ENCODE measurements at regions not wholly inside any gene's neighbourhood (a gene's known extent, or its start where the extent isn't known, plus 50 kb on each side); places are given as distances from the start of the nearest gene placed in this dataset.

- DNase-seq, result peak; percentile 96
Observed at GRCh38 chr6:54719131-54719530, 127.4 kb upstream of the FAM83B start.

DNA sequence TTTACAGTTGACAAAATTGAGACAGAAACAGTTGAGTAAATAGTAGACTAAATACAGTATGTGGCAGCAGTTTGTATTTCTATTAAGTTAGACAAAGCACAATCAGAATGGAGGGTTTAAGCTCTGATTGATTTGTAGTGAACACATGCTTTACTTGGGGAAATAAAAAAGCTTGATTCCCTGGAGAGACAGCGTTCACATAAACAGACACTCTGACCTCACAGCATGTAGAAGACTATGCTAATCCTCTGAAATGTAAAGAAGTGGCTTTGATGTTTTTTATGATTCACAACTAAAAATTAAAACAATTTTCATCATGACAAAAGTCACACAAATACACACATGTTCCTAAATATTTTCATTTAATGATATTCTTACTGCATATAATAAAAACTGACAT is 126.9 kb upstream of the FAM83B start:
- peak; percentile 97 for DNase-seq

GRCh38 chr6:54722328-54722727 is 124.2 kb upstream of the FAM83B start:
- no peak for DNase-seq

- DNase-seq, result no peak
Observed at GRCh38 chr6:54729716-54730115, 116.9 kb upstream of the FAM83B start.

GRCh38 chr6:54730767-54731630 is 115.6 kb upstream of the FAM83B start:
- DNase-seq, result no peak

DNA sequence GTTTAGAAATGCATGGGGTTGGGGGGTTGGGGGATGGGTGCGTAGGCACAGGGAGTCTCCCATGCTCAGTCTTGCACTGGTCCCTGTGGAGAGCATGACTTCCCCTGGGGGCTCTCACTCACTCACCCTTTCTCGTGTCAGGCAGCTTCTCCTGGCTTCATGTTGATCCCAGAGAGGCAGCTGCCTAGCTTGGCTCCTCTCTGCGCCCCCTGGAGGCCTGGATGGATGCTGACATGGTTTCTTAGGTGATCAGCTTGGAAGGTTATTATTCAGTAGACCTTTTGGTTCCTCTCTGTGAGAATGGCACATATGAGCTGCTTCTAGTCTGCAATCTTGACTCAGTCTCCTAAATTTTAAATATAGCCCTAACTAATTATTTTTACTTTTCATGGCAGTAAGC is 109.3 kb upstream of the FAM83B start:
- peak; percentile 34 for DNase-seq

DNA sequence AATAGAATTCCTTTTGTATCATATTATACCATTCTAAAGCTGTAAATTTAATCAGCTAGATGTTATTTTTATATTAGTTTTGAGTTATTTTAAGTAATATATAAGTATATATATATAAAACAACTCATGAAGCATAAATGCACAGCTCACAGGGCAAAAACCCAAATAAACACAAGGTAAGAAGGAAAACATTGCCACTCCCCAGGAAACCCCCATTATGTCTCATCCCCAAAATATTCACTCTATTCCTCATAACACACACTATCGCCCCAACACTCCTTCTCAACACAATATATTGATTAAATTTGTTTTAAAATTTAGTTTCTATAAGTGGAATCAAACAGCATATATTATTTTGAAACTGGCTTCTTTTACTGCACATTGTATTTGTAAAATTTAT is 98.6 kb upstream of the FAM83B start:
- DNase-seq, result no peak

GRCh38 chr6:54754406-54754805 is 92.2 kb upstream of the FAM83B start:
- peak; percentile 10 for DNase-seq

GRCh38 chr6:54758340-54758739 is 88.2 kb upstream of the FAM83B start:
- peak; percentile 9 for DNase-seq

DNA sequence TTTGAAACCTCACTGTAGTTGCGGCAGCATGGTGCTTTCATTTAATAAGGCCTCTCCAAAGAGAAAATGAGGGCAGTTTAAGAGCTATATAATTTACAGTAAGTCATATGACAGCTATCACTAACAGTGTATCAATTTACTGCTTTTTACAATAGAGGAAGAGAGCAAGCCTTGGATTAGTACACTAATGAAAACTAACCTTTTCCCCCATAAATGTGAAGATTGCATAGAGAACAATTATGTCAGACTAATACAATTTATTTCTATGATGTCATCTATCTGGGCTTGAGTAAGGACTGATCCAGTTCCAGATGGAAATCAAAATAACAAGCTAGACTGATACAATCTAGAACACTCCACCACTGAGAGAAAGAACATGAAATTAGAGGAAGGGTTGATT is 78.1 kb upstream of the FAM83B start:
- peak; percentile 61 for DNase-seq

DNA sequence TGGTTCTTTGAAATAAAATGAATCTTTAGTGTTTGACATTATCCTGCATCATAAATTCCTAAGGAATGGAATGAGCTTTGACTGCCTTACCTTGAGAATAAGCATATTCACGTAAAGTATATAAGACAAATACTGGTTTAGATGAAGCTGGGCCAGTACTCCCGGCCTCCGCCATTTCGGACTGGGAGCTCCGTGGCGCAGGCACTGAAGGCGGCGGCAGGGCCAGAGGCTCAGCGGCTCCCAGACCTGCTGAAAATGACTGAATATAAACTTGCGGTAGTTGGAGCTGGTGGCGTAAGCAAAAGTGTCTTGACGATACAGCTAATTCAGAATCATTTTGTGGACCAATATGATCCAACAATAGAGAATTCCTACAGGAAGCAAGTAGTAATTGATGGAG is 76.2 kb upstream of the FAM83B start:
- DNase-seq, result no peak

GRCh38 chr6:54771968-54772367 is 74.6 kb upstream of the FAM83B start:
- DNase-seq, result no peak

GRCh38 chr6:54772610-54773009 is 74.0 kb upstream of the FAM83B start:
- no peak for DNase-seq

DNA sequence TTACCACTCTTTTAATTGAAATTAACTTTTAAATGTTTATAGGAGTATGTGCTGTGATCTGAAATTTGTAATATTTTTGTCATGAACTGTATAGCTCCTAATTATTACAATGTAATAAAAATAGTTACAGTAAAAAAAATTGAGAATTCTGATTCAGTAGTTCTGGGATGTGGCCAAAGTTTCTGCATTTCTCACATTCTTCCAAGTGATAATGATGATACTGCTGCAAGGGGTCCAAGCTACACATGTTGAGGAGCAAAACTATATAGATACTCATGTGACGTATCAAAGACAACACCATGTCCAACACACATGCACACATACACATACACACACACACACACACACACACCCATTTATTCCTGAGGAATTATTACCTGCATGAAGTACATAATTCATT is 71.0 kb upstream of the FAM83B start:
- DNase-seq, result no peak

DNA sequence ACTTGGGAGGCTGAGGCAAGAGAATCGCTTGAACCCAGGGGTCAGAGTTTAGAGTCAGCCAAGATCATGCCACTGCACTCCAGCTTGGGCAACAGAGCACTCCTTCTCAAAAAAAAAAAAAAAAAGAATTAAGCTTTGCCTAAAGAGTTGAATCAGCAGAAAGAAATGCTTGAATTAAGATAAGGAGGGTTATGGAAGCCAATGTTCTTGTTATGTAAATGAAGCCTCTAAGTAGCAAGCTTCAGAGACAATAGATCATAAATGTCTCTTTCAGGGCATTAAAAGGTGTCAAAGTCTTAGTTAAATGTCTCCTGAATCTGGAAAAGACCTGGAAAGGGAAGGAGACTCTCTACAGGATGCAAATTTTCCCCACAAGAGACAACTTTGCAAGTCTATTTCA is 69.7 kb upstream of the FAM83B start:
- DNase-seq, result no peak

GRCh38 chr6:54778731-54779130 is 67.8 kb upstream of the FAM83B start:
- DNase-seq, result no peak

GRCh38 chr6:54784011-54784410 is 62.6 kb upstream of the FAM83B start:
- DNase-seq, result no peak

DNA sequence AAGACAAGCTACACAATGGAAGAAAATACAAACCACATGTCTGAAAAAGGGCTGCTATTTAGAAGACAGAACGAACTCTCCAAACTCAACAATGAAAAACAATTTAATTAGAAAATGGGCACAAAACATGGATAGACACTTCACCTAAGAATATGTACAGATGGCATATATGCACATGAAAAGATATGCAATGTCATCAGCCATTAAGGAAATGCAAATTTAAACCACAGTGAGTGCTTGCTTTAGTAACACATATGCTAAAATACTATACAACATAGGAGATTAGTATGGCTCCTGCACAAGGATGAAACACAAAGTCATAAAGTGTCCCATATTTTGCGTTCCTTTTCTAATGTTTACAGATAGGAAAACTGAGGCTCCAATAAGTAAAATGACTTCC is 60.4 kb upstream of the FAM83B start:
- DNase-seq, result no peak

GRCh38 chr6:54787825-54788224 is 58.7 kb upstream of the FAM83B start:
- DNase-seq, result no peak

Data from NCI-H69 (cell line).